ENCODE measurements at regions not wholly inside any gene's neighbourhood (a gene's known extent, or its start where the extent isn't known, plus 50 kb on each side); places are given as distances from the start of the nearest gene placed in this dataset.
A peak's percentile ranks its signal among the peaks of the same experiment; 100 is the strongest.

DNA sequence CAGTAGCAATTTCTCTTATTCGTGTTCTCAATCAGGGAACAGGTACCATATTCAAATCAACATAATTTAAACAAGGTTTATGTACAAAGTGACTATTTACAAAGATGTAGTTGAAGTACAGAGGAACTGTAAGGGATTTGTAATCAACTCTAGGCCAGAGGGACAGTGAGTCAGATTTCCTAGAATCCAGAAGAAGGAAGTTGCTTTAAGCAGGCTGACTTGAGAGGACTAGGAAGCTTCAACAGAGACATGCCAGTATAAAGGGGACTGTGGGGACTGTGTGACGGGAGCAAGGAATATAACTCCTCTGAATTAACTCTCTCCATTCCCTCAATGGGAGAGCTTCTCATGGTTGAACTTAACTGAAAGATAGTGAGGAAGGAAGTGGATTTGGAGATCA is 427.4 kb upstream of the JAG1 start:
- Mint-ChIP-seq H3K36me3 (ENCODE audit: low read depth, unreplicated experiment) (no peaks in the 10 kb centered on the region), H3K27ac (ENCODE audit: unreplicated experiment) (peak overlapping the region; percentile 65), H3K27me3 (ENCODE audit: low read depth, unreplicated experiment) (no peaks in the 10 kb centered on the region), H3K9me3 (ENCODE audit: unreplicated experiment) (peaks cover 4% of the 10 kb centered on the region), H3K4me1 (ENCODE audit: low read depth, unreplicated experiment) (peaks cover 13% of the 10 kb centered on the region), H3K4me3 (ENCODE audit: unreplicated experiment) (no peak overlapping the region)
- Histone ChIP-seq H3K27ac (ENCODE audit: low read depth, low read length) (no peak overlapping the region), H3K4me1 (ENCODE audit: insufficient read depth, low read length) (no peaks in the 10 kb centered on the region), H3K9ac (ENCODE audit: low read length) (no peak overlapping the region), H3K27me3 (ENCODE audit: insufficient read depth, low read length) (no peaks in the 10 kb centered on the region), H3K9me3 (ENCODE audit: insufficient read depth, low read depth, low read length) (no peaks in the 10 kb centered on the region), H2AFZ (ENCODE audit: low read depth, low read length) (no peak overlapping the region), H3K36me3 (ENCODE audit: insufficient read depth, low read length) (no peaks in the 10 kb centered on the region), H3K4me3 (ENCODE audit: insufficient read depth, low read depth, low read length) (no peak overlapping the region), H3K4me2 (ENCODE audit: low read length) (no peak overlapping the region), H3K79me2 (ENCODE audit: insufficient read depth, low read length) (no peaks in the 10 kb centered on the region), H4K20me1 (ENCODE audit: insufficient read depth, low read length) (no peaks in the 10 kb centered on the region)
- no peak for DNase-seq (ENCODE audit: low read depth)
- TF ChIP-seq CTCF (IDR thresholded peaks at IDR 0.05; ENCODE audit: insufficient read depth, low read depth, low read length) (no peak), EZH2 (IDR thresholded peaks at IDR 0.05; ENCODE audit: insufficient read depth, low read length) (no peak)
- FAIRE-seq: no peak

GRCh38 chr20:11101696-11102095 is 427.9 kb upstream of the JAG1 start:
- H3K4me2 ChIP-seq (ENCODE audit: low read length): no peak overlapping the region
- H3K9me3 ChIP-seq (ENCODE audit: insufficient read depth, low read depth, low read length): no peaks in the 10 kb centered on the region
- no peaks in the 10 kb centered on the region for H3K27me3 ChIP-seq (ENCODE audit: insufficient read depth, low read length)
- no peak overlapping the region for H2AFZ ChIP-seq (ENCODE audit: low read depth, low read length)
- no peaks in the 10 kb centered on the region for H3K4me1 ChIP-seq (ENCODE audit: insufficient read depth, low read length)
- Mint-ChIP-seq H3K9me3 (ENCODE audit: unreplicated experiment) (peaks cover 4% of the 10 kb centered on the region), H3K27ac (ENCODE audit: unreplicated experiment) (no peak overlapping the region), H3K27me3 (ENCODE audit: low read depth, unreplicated experiment) (no peaks in the 10 kb centered on the region), H3K36me3 (ENCODE audit: low read depth, unreplicated experiment) (no peaks in the 10 kb centered on the region), H3K4me1 (ENCODE audit: low read depth, unreplicated experiment) (peaks cover 13% of the 10 kb centered on the region), H3K4me3 (ENCODE audit: unreplicated experiment) (no peak overlapping the region)
- no peak overlapping the region for H3K9ac ChIP-seq (ENCODE audit: low read length)
- DNase-seq (ENCODE audit: low read depth): no peak
- no peaks in the 10 kb centered on the region for H3K36me3 ChIP-seq (ENCODE audit: insufficient read depth, low read length)
- no peaks in the 10 kb centered on the region for H3K79me2 ChIP-seq (ENCODE audit: insufficient read depth, low read length)
- H3K4me3 ChIP-seq (ENCODE audit: insufficient read depth, low read depth, low read length): no peak overlapping the region
- FAIRE-seq: no peak
- TF ChIP-seq CTCF (IDR thresholded peaks at IDR 0.05; ENCODE audit: insufficient read depth, low read depth, low read length) (no peak), EZH2 (IDR thresholded peaks at IDR 0.05; ENCODE audit: insufficient read depth, low read length) (no peak)
- H3K27ac ChIP-seq (ENCODE audit: low read depth, low read length): no peak overlapping the region
- no peaks in the 10 kb centered on the region for H4K20me1 ChIP-seq (ENCODE audit: insufficient read depth, low read length)

DNA sequence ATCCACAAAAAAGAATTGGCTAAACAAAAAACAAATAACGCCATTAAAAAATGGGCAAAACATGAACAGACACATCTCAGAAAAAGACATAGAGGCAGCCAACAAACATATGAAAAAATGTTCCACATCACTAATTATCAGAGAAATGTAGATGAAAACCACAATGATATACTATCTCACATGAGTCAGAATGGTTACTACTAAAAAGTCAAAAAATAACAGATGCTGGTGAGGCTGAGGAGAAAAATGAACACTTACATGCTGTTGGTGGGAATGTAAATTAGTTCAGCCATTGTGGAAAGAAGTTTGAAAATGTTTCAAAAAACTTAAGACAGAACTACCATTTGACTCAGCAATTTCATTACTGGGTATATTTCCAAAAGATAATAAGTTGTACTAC is 430.1 kb upstream of the JAG1 start:
- TF ChIP-seq EZH2 (IDR thresholded peaks at IDR 0.05; ENCODE audit: insufficient read depth, low read length): no peak
- no peak for TF ChIP-seq CTCF (IDR thresholded peaks at IDR 0.05; ENCODE audit: insufficient read depth, low read depth, low read length)
- no peak overlapping the region for H3K4me2 ChIP-seq (ENCODE audit: low read length)
- no peaks in the 10 kb centered on the region for H4K20me1 ChIP-seq (ENCODE audit: insufficient read depth, low read length)
- H3K4me1 ChIP-seq (ENCODE audit: insufficient read depth, low read length): no peaks in the 10 kb centered on the region
- no peak overlapping the region for H2AFZ ChIP-seq (ENCODE audit: low read depth, low read length)
- no peaks in the 10 kb centered on the region for H3K36me3 ChIP-seq (ENCODE audit: insufficient read depth, low read length)
- no peak for FAIRE-seq
- H3K4me3 ChIP-seq (ENCODE audit: insufficient read depth, low read depth, low read length): no peak overlapping the region
- H3K9me3 Mint-ChIP-seq (ENCODE audit: unreplicated experiment): no peaks in the 10 kb centered on the region
- H3K27me3 ChIP-seq (ENCODE audit: insufficient read depth, low read length): no peaks in the 10 kb centered on the region
- no peaks in the 10 kb centered on the region for H3K79me2 ChIP-seq (ENCODE audit: insufficient read depth, low read length)
- H3K27me3 Mint-ChIP-seq (ENCODE audit: low read depth, unreplicated experiment): no peaks in the 10 kb centered on the region
- H3K27ac ChIP-seq (ENCODE audit: low read depth, low read length): no peak overlapping the region
- H3K9ac ChIP-seq (ENCODE audit: low read length): no peak overlapping the region
- no peak overlapping the region for H3K27ac Mint-ChIP-seq (ENCODE audit: unreplicated experiment)
- H3K36me3 Mint-ChIP-seq (ENCODE audit: low read depth, unreplicated experiment): no peaks in the 10 kb centered on the region
- no peak overlapping the region for H3K4me3 Mint-ChIP-seq (ENCODE audit: unreplicated experiment)
- H3K9me3 ChIP-seq (ENCODE audit: insufficient read depth, low read depth, low read length): no peaks in the 10 kb centered on the region
- peak; percentile 70 for DNase-seq (ENCODE audit: low read depth)
- peaks cover 19% of the 10 kb centered on the region for H3K4me1 Mint-ChIP-seq (ENCODE audit: low read depth, unreplicated experiment)
